Endometrium (tissue), 2 donors: ENCODE measurements at regions not wholly inside any gene's neighbourhood (a gene's known extent, or its start where the extent isn't known, plus 50 kb on each side); places are given as distances from the start of the nearest gene placed in this dataset.

Experiments
- FAIRE-seq: peaks from 2 replicates; lab custom pipeline; 2012; peaks lifted over from hg19 to GRCh38; lab: Jason Lieb, UNC
- donor health status: control.
- donor health status: control.

GRCh38 chr9:1759009-1759408 is 256.1 kb upstream of the SMARCA2 start:
- FAIRE-seq: no peak

GRCh38 chr9:1759771-1760300 is 255.3 kb upstream of the SMARCA2 start:
- FAIRE-seq: no peak

- FAIRE-seq: no peak
Measured at GRCh38 chr9:1761807-1762206, 253.3 kb upstream of the SMARCA2 start.

GRCh38 chr9:1766042-1766441 is 249.1 kb upstream of the SMARCA2 start:
- FAIRE-seq: no peak

GRCh38 chr9:1768561-1768960 is 246.6 kb upstream of the SMARCA2 start:
- no peak for FAIRE-seq

GRCh38 chr9:1771094-1771789 is 243.9 kb upstream of the SMARCA2 start:
- FAIRE-seq: no peak

GRCh38 chr9:1775230-1775629 is 239.9 kb upstream of the SMARCA2 start:
- FAIRE-seq: no peak

GRCh38 chr9:1776668-1777067 is 238.5 kb upstream of the SMARCA2 start:
- FAIRE-seq: no peak

GRCh38 chr9:1791191-1791590 is 224.0 kb upstream of the SMARCA2 start:
- no peak for FAIRE-seq

GRCh38 chr9:1794547-1795270 is 220.4 kb upstream of the SMARCA2 start:
- FAIRE-seq: no peak

GRCh38 chr9:1804128-1804865 is 210.8 kb upstream of the SMARCA2 start:
- FAIRE-seq: no peak

- FAIRE-seq: no peak
Measured at GRCh38 chr9:1829719-1830118, 185.4 kb upstream of the SMARCA2 start.

GRCh38 chr9:1832960-1833359 is 182.2 kb upstream of the SMARCA2 start:
- no peak for FAIRE-seq

GRCh38 chr9:1837453-1838084 is 177.6 kb upstream of the SMARCA2 start:
- no peak for FAIRE-seq

- FAIRE-seq: no peak
Measured at GRCh38 chr9:1839909-1840308, 175.2 kb upstream of the SMARCA2 start.

GRCh38 chr9:1845425-1845824 is 169.7 kb upstream of the SMARCA2 start:
- no peak for FAIRE-seq

- FAIRE-seq: no peak
Measured at GRCh38 chr9:1855726-1856125, 159.4 kb upstream of the SMARCA2 start.

GRCh38 chr9:1857808-1858207 is 157.3 kb upstream of the SMARCA2 start:
- FAIRE-seq: no peak

GRCh38 chr9:1869843-1870242 is 145.3 kb upstream of the SMARCA2 start:
- FAIRE-seq: no peak

- FAIRE-seq: no peak
Measured at GRCh38 chr9:1870915-1871314, 144.2 kb upstream of the SMARCA2 start.

- FAIRE-seq: no peak
Measured at GRCh38 chr9:1871626-1872419, 143.3 kb upstream of the SMARCA2 start.
